GM21528 (cell line): ENCODE measurements at regions not wholly inside any gene's neighbourhood (a gene's known extent, or its start where the extent isn't known, plus 50 kb on each side); places are given as distances from the start of the nearest gene placed in this dataset.

Experiments used
- ATAC-seq: cut with Tn5 transposase; IDR thresholded peaks from one replicate; pipeline ENCODE4 v1.9.1; 2021; ENCODE audit warnings: mild to moderate bottlenecking, moderate library complexity; ENCODE audit not compliant: unreplicated experiment, low FRiP score

DNA sequence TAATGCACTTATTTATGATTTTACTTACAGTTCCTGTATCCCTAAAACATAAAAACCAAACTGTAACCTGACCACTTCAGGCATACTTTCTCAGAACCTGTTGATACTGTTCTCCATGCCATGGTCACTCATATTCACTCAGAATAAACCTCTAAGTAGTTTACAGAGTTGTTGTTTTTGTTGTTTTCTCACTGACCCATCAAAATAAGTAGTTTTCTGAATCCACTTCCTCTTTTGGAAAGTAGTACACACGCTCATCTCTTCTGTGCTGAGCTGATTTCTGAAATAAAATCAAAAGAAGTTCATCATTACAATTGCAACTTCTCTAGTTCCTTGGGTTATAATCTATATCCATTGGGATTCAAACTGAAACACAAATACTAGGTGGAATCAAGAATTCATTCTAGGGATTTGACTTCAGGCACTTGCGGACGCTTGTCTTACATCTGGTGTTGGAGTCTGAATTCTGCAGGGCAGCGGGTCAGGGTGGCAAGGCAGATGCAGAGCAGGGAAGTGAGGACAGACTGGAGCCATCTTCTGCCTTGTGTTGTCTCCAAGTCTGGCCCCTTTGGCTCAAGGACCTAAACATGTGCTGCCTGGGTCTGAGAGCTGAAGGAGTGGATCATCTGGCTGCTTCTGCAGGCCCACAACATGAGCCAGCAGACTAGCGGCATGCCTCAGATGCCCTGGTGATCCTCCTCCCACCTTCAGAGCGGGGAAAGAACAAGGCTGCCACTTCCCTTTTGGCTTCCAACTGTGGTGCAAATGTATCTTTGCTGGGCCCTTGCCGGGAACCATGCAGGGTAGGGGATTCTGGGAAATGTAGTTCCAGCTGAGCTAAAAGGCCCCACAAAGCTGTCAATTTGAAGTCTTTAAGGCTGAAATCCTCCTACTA is 167.9 kb upstream of the MYLIP start:
- ATAC-seq: no peak

DNA sequence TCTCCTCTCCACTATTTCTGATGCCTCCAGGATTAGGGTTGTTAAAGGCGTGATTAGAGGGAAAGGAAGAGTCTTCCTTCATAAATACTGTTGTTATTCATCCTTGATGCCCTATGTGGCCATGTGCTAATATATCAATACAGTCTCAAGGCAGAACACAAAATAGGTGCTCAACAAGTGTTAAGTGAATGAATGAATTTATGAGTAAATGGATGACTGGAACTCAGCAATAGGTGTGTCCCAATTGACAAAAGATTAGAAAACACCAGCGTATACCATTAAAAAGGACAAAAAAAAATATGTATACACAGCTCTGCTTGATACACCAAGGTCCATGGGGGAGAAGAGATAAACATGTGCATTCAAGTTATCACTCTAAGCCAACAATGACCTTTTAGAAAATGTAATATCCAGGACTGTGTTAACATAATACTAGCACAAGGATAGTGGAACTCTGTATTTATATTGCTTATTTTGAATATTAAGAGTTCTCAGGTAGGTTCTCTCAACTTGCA is 171.2 kb upstream of the MYLIP start:
- no peak for ATAC-seq

DNA sequence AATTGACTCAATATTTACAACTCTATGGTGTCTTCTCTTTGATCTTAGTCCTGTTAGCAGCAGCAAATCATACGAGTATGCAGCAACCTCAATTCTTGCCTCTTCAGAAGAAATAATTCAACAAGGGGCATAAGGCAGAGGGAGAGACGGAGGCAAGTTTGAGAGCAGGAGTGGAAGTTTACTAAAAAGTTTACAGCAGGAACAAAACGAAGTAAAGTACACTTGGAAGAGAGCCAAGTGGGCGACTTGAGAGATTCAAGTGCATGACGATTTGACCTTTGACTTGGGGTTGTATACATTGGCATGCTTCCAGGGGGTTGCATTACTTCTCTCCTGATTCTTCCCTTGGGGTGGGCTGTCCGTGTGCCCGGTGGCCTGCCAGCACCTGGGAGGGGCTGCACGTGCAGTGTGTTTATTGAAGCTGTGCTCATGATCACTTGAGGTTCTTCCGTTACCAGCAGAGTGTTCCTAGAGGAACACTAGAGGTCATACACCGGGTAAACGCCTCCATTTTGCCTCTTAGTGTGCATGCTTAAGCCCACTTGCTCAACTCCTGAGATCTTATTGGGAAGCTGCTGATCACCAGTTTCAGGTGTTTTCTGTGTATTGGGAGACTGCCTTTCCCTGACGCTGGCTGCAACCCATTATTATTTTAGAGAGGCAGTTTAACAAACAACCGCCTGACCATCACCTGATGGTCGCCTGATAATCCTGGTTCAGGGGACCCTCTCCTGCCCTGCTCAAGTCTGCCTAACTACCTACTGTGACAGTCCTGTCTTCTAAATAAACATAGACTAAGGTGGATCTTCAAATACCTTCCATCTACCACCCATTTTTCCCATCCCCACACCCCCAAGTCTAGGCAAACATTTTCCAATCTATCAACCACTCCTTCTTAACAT is 172.4 kb upstream of the MYLIP start:
- ATAC-seq: no peak

DNA sequence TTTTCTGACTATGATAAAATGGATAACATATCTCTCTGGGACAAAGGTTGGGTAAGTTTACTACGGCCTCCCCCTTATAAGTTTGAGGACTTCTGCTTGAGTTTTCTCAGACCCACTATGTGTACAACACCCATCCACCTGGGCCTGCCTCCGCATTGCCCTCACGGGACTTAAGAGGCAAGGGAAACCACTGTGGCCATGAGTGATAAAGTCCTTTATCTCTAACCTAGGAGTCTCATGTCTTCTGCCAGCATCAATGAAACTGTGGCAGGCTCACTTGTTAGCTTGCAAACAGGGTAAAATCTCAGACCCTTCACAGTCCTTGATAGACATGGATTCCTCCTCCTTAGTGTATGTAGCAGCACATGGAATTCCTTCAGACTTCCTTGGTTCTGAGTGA is 173.4 kb upstream of the MYLIP start:
- ATAC-seq: no peak

DNA sequence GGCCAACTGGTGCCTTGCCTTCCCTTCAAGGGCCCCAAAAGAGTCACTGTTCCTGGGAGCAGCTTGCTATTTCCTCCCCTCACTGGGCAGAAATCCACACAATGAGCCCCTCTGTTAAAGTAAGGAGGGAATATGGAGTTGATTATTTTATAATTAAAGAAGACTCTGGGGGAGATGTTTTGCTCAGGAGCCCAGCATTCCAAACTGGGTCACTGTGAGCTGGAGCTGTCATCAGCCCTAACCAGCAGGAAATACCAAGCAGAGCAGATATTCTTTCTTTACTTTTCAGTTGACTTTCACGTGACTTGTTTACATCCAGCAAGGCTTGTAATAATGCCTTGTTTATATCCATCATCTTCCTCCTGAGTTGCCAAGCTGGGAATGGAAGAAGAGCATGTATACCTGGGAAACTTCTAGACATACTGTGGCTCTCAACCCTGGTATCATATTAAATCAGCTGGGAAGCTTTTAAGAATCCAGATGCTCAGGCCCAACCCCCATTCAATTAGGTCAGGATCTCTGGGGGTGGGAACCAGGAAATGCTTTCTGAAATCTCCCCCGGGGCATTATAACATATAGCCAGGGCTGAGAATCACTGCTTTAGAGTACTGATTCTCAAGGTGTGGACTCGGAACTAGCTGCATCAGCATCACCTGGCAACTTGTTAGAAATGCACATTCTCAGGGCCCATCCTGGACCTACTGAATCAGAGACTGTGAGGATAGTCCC is 175.6 kb upstream of the MYLIP start:
- ATAC-seq: no peak

DNA sequence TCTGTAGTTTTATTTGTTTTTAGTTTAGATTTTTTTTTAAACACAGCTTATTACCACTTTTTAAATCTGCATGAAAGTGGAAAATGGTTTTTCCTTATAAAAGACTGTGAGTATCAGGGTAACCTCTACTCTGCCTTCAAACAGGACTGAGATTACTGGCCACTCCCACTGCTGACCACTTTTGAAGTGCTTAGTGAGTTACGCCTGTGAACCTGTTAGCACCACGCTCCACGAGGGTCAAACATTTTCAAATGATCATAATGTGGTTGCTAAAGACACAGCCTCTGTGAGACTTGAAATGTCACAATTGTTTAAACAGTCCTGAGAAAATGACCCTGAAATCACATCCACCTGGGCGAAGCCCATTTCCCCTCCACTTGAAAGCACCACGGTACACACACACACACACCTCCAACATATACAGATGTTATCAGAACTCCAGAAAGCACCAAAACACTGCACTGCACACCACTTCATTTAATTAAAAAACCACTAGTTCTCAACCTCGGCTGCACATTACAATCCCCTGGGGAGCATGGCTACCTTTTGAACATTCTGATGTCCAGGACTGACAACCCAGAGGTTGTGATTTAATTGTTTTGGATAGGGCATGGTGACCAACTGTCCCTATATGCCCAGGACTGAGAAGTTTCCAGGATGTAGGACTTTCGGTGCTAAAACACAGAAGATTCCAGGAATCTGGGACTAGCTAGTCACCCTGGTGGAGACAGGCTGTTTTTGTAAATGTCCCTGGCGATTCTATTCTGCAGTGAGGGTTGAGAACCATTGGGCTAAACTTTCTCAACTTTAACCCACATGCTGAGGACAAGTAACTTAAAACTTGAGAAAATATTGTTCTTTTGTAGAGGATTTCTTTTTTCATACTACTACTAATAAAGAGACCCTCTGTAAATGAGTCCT is 176.4 kb upstream of the MYLIP start:
- no peak for ATAC-seq

DNA sequence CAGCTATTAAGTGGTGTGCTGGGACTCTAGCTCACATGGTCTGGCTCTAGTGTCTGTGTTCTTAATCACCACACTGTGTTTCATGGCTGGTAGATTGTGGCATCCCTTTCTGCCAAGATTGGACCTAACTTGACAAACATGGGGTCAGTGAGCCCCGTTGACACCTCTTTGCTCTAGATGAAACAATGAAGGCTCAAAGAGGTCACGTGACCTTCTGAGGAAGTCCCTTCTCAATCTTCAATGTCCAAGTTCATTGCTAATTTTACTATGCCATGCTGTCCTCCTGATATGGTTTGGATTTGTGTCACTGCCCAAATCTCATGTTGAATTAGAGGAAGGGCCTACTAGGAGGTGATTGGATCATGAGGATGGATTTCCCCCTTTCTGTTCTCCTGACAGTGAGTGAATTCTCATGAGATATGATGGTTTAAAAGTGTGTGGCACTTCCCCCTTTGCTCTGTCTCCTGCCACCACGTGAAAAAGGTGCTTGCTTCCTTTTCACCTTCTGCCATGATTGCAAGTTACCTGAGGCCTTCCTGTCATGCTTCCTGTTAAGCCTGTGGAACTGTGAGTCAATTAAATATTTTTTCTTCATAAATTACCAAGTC is 177.8 kb upstream of the MYLIP start:
- no peak for ATAC-seq

DNA sequence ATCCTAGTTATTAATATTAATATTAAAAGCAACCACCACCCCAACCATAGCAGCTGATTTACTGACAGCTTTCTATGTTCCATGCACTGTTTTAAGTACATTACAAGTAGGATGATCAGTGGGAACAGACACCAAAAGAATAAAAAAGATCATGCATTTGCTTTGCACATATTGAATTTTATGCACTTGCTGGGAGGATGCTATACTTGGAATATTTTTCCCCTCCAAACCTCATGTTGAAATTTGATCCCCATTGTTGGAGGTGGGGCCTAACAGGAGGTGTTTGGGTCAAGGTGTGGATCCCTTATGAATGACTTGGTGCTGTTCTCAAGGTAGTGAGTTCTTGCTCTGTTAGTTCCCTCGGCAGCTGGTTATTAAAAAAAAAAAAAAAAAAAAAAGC is 178.9 kb upstream of the MYLIP start:
- ATAC-seq: no peak

DNA sequence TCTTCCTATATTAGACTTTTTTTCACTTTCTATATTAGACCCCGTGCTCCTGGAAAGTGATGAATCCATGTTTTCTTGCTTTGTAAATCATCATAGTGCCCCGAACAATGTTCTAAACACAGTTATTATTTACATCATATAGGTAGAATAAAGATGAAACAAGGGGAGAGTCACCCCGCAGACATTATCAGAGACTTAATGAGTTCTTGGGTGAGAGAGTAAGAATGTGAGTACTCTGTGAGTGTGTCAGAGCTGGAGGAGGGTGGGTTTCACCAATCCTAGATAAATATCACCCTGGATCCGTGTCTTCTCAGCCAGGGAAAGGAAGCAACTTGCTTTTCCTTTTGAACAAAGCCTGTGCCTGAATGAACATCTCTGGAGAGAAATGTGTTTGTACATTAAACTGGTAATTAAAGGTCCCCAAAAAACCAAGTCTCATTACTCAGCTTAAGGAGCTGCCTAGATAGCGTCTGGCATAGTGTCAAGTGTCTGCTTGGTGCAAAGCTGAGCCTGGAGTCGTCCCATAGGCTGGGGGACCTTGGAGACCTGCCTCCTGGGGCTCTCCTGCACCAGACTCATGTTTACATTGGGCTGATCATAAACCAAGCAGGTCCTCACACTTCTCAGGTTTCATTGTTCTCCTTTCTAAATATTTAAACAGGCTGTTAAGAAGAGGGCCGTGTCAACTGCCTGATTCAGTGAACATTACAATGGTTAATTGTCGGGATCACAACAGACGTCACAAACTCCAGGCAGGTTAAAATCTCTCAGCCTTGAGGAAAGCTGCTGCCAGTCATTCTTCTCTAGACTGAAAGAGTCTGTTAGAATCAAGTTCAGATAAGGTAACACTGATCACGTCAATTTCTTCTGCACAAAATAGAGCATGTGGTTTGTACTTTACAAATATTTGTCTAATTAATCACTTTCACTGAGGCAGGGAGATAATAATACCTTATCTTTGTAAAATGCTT is 179.7 kb upstream of the MYLIP start:
- no peak for ATAC-seq

DNA sequence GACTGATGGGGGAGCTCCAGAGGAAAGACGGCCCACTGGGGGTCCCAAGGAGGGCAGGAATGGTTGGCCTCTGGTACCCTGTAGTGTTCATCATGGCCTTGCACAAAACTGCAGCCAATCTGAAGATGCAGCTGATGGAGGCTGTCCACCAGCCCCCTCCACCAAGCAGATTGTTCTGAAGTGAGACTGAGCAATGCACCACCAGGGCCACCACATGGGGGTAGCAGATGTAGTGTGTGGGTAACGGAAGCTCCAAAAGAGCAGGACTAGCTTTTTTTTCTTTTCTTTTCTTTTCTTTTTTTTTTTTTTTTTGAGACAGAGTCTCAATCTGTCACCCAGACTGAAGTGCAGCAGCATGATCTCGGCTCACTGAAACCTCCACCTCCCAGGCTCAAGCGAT is 181.0 kb upstream of the MYLIP start:
- ATAC-seq: no peak

DNA sequence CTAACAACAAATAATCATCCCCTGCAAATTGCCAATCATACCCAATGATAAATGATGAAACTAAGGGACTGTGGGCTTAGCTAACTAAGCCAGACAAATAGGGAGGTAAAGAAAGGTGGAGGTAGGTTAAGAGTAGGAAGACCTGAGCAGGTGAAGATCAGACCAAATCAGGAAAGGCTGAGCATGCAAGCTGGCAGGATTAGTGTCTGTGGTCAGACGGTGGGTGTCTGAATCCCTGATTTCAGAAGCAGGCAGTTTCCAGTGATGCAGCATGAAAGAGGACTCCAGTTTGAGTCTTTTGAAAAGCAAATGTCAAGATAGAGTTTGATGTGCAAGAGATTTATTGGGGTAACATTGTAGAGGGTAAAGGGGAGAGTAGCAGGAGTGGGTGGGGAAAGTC is 181.4 kb upstream of the MYLIP start:
- ATAC-seq: no peak

DNA sequence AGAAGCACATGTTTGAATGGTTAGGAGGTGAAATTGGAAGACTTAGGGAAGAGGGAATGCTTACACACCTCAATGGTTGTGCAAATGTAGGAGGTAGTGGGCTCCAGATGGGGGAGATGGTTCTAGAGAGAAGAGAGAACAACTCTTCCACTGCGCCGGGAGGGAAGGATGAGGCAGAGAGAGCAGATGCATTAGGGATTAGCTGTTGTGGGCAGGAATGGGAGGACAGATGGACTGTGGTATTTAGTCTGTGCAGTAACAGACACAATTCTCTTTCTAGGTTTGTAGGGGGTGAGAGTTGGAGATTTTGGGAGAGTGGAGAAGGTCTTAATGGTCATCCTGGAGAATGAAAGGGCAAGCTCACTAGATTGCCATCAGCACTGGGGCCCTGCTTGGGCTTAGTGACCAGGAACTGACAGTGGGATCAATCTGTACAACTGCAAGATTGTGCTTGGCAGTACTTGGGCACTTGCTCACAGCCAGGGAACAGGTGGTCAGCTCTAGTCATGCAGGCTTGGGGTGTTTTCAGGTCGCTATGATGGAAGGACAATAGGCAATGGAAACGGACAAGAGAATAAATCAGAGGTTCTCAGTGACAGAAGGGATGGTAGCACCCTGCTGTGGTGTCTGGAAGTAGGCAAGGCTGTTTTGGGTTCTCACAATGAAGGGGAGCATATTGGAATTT is 182.0 kb upstream of the MYLIP start:
- no peak for ATAC-seq

DNA sequence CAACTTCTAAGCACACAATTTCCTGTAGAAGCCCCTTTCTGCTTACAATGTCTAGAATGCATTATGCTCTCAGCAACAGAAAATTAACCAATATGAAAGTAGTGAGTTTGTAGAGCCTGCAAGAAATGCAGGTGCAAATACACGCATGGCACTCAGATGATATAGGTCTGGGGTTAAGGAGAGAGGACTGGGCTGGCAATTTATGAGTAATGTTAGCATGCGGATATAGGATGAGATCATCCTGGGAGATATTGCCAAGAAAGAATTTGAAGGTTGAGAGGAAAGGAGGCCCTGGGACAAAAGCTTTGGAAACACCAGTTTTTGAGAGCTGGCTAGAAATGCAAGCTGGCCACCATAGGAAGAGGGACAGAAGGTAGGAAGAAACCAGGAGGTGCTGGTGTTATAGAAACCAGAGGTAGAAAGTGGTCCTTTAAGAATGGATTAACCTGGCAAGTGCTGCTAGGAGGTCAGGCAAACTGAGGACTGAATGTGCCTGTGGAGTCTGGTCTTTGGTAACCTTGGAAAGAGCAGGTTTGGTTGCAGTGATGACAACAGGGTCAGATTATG is 183.2 kb upstream of the MYLIP start:
- no peak for ATAC-seq

DNA sequence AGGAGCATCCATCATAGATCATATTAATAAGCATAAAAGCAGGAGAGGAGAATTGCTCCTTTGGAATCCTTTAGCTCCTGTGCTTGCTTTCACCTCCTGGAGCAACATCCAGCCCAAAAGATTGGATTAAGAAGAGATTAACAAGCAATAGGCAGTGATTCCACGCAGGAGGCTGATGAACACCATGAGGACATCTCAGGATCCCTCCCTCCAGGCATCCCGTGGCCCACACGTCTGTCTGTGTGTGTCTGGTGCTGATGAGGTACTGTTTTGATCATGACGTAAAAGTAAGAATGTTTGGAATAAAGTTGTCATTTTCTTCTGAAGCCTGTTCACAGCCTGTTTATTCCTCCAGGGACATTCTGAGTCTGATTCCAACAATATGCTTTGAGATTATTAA is 185.5 kb upstream of the MYLIP start:
- no peak for ATAC-seq

DNA sequence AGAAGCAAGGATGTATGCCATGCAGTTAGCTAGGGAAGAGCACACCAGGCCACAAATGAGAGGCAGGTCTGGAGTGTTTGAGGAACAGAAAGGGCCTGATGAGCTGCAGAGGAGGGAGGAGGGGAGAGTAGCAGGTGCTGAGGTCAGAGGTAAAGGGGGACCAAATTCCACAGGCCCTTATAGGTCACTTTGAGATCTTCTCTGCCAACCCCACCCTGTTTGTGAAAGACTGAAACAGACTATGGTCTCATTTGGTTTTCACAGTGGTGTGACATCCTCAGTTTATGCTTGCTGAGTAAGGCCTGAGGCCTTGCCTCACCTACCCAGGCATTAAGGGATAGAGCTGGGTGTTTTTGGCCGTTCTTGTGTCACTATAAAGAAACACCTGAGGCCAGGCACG is 187.7 kb upstream of the MYLIP start:
- no peak for ATAC-seq

DNA sequence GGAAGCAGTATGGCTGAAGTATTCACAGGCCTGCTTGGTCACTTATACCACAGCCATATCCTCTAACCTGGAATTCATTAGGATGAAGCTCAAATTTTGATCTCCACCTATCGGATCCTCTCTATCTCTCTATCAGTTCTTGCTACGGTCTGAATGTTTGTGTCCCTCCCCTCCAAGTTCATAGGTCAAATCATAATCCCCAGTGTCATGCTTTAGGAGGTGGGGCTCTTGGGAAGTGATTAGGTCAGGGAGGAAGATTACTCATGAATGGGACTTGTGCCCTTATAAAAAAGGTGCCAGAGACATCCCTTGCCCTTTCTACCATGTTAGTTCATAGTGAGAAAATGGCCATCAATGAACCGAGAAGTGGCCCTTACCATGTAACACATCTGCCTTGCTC is 190.8 kb upstream of the MYLIP start:
- no peak for ATAC-seq

DNA sequence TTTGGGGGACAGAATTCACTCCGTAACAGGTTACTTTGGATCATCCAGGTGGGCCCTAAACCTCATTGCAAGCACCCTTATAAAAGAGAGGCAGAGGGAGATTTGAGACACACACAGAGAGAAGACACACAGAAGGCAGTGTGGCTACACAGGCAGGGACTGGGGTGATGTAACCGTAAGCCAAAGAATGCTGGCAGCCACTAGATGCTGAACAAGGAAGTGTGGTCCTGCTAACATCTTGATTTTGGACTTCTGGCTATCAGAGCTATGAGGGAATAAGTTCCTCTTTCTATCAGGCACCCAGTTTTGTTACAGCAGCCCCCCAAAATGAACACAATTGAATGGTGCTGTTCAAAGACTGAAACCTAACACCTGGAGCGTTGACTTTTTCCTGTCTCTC is 191.3 kb upstream of the MYLIP start:
- ATAC-seq: no peak
